WERI-Rb-1 (cell line): ENCODE measurements at regions not wholly inside any gene's neighbourhood (a gene's known extent, or its start where the extent isn't known, plus 50 kb on each side); places are given as distances from the start of the nearest gene placed in this dataset.
"Not testable (repeated sequence)": the region's sequence is repeated elsewhere in the genome, so short reads cannot be mapped to it uniquely, and the experiment has no call there.

Experiments
- DNase-seq: peaks from one replicate; pipeline ENCODE4 v3.0.0-alpha.2; 2020
- H3K27ac ChIP-seq: fragments of 250-450 bp; sonication (Bioruptor Pico); 2 replicates; pipeline ENCODE4 v1.5.1; 2020; ENCODE audit warnings: mild to moderate bottlenecking, moderate library complexity
- H3K27me3 ChIP-seq: fragments of 250-450 bp; sonication (Bioruptor Pico); 2 replicates; pipeline ENCODE4 v1.5.1; 2021; ENCODE audit warnings: mild to moderate bottlenecking, low read depth, moderate library complexity; ENCODE audit not compliant: insufficient read depth, severe bottlenecking
- H3K36me3 ChIP-seq: fragments of 250-450 bp; sonication (Bioruptor Pico); 2 replicates; pipeline ENCODE4 v1.5.1; 2020; ENCODE audit warnings: mild to moderate bottlenecking, moderate library complexity
- H3K4me3 ChIP-seq: 2 replicates; pipeline ENCODE4 v1.5.1; 2011; ENCODE audit warnings: low read depth, mild to moderate bottlenecking, control low read depth, low read length
- H3K9me3 ChIP-seq: fragments of 250-450 bp; sonication (Bioruptor Pico); 2 replicates; pipeline ENCODE4 v1.5.1; 2021; ENCODE audit warnings: mild to moderate bottlenecking, moderate library complexity; ENCODE audit not compliant: severe bottlenecking
- TF ChIP-seq, protein P1 (sequence below): IDR thresholded peaks from 2 replicates; pipeline ENCODE4 v1.5.1; 2011; ENCODE audit warnings: low read depth, mild to moderate bottlenecking, control low read depth, inconsistent platforms, low read length

DNA sequence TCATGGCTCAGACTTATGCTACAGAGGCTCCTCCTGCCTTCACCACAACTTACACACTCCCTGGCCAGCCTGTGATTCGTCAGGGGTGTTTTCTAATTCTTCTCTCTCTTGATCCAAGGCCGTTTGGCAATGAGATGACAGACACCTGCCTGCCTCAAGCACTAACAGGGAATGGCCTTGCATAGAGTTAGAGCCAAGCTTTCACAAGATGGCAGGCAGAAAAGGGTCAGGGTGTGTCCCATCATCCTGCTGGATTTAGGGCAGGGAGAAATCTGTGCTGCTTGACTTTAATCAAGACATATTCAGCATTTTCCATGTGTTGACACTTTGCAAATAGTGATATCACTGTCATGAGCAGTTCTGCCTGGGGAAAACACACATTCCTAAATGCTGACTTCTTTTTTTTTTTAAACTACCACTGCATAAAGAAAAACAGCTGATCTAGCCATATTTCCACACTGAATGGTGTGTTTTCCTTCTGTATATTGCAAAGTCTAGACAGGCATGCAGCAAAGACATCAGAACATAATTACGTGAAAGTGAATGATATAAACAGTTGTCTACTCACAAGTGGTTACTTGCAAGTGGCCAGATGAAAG, 95.0 kb upstream of the SLC25A48 start:
- TF ChIP-seq, protein P1, sequence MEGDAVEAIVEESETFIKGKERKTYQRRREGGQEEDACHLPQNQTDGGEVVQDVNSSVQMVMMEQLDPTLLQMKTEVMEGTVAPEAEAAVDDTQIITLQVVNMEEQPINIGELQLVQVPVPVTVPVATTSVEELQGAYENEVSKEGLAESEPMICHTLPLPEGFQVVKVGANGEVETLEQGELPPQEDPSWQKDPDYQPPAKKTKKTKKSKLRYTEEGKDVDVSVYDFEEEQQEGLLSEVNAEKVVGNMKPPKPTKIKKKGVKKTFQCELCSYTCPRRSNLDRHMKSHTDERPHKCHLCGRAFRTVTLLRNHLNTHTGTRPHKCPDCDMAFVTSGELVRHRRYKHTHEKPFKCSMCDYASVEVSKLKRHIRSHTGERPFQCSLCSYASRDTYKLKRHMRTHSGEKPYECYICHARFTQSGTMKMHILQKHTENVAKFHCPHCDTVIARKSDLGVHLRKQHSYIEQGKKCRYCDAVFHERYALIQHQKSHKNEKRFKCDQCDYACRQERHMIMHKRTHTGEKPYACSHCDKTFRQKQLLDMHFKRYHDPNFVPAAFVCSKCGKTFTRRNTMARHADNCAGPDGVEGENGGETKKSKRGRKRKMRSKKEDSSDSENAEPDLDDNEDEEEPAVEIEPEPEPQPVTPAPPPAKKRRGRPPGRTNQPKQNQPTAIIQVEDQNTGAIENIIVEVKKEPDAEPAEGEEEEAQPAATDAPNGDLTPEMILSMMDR = no peak

DNA sequence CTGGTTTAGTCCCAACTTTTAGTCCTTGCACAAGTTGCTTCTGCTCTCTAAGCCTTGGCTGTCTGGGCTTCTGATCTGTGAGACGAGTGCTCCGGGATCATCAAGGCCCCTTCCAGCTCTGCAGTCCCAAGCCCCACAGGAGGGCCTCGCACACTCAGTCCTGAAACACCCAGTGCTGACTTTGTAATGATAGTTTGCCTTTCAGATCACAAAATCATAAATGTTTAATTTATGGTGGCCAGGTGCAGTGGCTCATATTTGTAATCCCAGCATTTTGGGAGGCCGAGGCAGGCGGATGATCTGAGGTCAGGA, 95.9 kb upstream of the SLC25A48 start:
- Histone ChIP-seq H3K4me3 (no peak overlapping the region), H3K9me3 (no peaks in the 10 kb centered on the region), H3K36me3 (no peaks in the 10 kb centered on the region), H3K27ac (no peak overlapping the region), H3K27me3 (peaks cover 44% of the 10 kb centered on the region)
- TF ChIP-seq, protein P1 = no peak
- DNase-seq = no peak

More for the DNA sequence above, 95.0 kb upstream of the SLC25A48 start:
- H3K4me3 ChIP-seq = no peak overlapping the region
- H3K36me3 ChIP-seq = no peaks in the 10 kb centered on the region
- no peak for DNase-seq
- peaks cover 44% of the 10 kb centered on the region for H3K27me3 ChIP-seq
- no peak overlapping the region for H3K27ac ChIP-seq
- peaks cover 3% of the 10 kb centered on the region for H3K9me3 ChIP-seq

DNA sequence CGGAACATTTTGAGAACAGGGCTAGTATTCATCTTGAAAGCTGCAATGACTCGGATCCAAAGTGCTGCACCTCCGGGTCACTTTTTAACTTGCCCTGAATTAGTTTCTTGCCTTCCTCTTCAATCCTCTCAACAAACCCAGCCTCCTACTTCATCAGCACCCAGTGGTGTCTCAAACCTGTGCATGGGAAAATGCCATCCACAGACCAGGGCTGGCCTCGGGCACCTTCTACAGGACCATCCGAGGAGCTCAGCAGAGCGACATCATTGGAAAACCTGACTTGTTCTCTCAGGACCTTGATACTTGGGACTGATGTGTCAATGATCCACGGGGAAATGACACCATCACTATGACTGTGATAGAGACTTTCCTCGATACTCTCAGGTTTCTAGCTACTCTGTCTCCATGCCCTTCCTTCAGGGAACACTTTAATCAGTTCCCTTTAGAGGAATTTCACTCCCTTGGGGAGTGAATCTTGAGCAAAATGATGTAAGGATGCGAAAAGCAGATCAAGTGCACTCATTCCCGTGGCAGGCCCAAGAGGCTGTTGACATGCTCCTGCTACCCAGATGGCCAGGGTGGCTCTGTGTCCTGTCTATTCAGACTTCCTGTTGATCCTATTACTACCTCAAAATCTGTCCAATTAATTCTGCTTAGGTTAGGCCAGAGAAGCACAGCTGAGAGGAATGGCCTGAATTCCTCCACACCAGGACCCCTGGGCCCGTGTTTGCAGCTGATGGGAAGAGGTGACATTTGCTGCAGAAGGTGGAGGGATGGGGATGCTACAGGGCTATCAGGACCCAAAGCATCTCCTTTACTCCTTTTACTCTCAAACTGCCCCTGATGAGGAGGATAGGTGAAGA, 96.5 kb upstream of the SLC25A48 start:
- peak; percentile 58 for DNase-seq
- no peaks in the 10 kb centered on the region for H3K36me3 ChIP-seq
- H3K9me3 ChIP-seq = no peaks in the 10 kb centered on the region
- TF ChIP-seq, protein P1 = no peak
- no peak overlapping the region for H3K27ac ChIP-seq
- H3K4me3 ChIP-seq = no peak overlapping the region
- H3K27me3 ChIP-seq = peaks cover 46% of the 10 kb centered on the region

DNA sequence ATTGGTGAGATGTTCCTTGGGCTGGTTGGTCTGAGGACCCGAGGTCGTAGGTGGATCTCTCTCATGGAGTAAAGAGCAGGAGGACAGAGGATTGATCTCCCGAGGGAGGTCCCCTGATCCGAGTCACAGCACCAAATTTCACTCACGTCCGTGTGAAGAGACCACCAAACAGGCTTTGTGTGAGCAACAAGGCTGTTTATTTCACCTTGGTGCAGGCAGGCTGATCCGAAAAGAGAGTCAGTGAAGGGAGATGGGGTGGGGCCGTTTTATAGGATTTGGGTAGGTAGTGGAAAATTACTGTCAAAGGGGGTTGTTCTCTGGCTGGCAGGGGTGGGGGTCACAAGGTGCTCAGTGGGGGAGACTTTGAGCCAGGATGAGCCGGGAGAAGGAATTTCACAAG, 97.5 kb upstream of the SLC25A48 start:
- not testable (repeated sequence) for H3K27ac ChIP-seq, H3K36me3 ChIP-seq, H3K4me3 ChIP-seq, DNase-seq, H3K9me3 ChIP-seq
- peaks cover 47% of the 10 kb centered on the region for H3K27me3 ChIP-seq

DNA sequence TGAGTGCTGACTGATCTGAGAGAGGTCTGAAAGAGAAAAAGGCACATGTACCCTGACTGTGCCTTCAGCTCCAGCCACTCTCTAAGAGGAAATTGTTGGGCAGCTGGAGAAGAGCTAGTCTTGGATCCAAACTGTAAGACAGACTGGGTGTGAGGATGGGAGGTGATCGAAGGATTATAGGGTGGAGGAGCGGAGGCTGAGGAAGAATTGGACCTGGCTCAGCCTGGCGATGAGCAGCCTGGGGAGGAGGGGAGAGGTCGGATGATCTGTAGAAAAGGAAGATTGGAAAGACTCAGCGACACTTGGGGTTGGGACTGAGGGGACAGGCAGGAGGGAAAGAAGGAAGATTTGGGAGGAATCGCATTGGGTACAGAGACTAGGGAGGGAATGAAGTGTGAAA, 98.6 kb upstream of the SLC25A48 start:
- peak; percentile 22 for DNase-seq
- Histone ChIP-seq H3K27ac (no peak overlapping the region), H3K27me3 (peaks cover 47% of the 10 kb centered on the region), H3K36me3 (no peaks in the 10 kb centered on the region), H3K9me3 (no peaks in the 10 kb centered on the region), H3K4me3 (no peak overlapping the region)
- TF ChIP-seq, protein P1 = no peak

DNA sequence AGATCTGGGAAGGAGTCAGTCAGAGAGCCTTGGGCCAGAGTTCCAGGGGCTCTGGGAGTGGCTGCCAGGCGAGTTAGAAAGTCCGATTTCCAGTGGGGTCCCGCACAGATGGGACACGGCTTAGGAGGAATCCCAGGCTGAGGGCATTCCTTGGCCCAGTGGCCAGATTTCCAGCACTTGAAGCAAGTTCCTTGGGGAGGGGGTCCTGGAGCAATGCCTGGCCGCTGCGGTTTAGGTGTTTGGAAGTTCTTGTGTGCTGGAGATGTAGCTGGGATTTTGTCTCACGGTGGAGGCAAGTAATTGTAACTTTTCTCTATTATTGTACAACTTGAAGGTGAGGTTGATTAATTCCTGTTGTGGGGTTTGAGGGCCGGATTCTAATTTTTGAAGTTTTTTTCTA, 99.5 kb upstream of the SLC25A48 start:
- peaks cover 52% of the 10 kb centered on the region for H3K27me3 ChIP-seq
- H3K9me3 ChIP-seq, DNase-seq, H3K27ac ChIP-seq, H3K4me3 ChIP-seq, H3K36me3 ChIP-seq: not testable (repeated sequence)

DNA sequence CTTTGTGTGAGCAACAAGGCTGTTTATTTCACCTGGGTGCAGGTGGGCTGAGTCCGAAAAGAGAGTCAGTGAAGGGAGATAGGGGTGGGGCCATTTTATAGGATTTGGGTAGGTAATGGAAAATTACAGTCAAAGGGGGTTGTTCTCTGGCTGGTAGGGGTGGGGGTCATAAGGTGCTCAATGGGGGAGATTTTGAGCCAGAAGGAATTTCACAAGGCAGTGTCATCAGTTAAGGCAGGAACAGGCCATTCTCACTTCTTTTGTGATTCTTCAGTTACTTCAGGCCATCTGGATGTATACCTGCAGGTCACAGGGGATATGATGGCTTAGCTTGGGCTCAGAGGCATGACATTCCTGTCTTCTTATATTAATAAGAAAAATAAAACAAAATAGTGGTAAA, 103.4 kb upstream of the SLC25A48 start:
- DNase-seq, H3K27ac ChIP-seq: not testable (repeated sequence)

DNA sequence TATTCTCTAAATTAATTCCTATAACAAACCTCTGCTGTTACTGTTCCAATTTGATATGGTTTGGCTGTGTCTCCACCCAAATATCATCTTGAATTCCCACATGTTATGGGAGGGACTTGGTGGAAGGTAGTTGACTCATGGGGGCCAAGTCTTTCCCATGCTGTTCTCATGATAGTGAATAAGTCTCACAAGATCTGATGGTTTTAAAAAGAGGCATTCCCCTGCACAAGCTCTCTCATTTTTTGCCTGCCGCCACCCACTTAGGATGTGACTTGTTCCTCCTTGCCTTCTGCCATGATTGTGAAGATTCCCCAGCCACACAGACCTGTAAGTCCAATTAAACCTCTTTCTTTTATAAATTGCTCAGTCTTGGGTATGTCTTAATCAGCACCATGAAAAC, 104.3 kb upstream of the SLC25A48 start:
- not testable (repeated sequence) for H3K9me3 ChIP-seq, H3K4me3 ChIP-seq, H3K27ac ChIP-seq, DNase-seq, H3K36me3 ChIP-seq
- peaks cover 21% of the 10 kb centered on the region for H3K27me3 ChIP-seq

More for the DNA sequence above, 103.4 kb upstream of the SLC25A48 start:
- not testable (repeated sequence) for H3K9me3 ChIP-seq, H3K36me3 ChIP-seq, H3K4me3 ChIP-seq
- peaks cover 23% of the 10 kb centered on the region for H3K27me3 ChIP-seq
